ENCODE measurements at regions not wholly inside any gene's neighbourhood (a gene's known extent, or its start where the extent isn't known, plus 50 kb on each side); places are given as distances from the start of the nearest gene placed in this dataset.

DNA sequence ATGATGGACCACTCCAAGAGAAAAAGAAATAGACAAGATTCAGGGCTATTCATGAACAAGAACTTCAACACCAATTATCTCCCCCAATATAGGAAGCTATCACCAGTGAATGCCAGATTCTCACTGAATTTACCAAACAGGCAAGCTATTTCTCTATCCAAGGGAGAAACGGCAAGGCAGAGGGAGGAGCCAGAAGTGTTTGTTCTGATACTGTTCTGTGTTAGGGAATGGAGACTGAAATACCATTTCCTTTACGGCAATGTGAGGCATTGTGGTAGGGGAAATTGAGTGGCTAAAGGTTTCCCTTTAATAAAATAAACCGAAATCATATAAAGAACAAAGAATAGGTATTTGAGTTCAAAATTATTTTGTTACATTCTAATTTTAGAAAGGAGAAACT lies 68.0 kb upstream of the ALDH1A1 start:
- in situ Hi-C loops (cut with MboI; ENCODE audit: low sequenced_read_pairs) (loop anchor here (10.0 kb wide), 1 partner anchor 166 kb away; no protein-coding TSS in a partner anchor), intact Hi-C loops (cut with micrococcal nuclease) (loop anchor here (10.0 kb wide), 1 partner anchor 986 kb away; no protein-coding TSS in a partner anchor)
- no peak overlapping the region for H2AFZ ChIP-seq (replicated peaks; ENCODE audit: low read length, poor library complexity)

More for the DNA sequence above, 68.0 kb upstream of the ALDH1A1 start:
- H3K79me1 ChIP-seq (ENCODE audit: low read depth in 1 of 2, low read length in 2 of 2), result no peaks in the 10 kb centered on the region
- no peak overlapping the region for H2BK120ac ChIP-seq (ENCODE audit: low read depth, low read length)
- ATAC-seq (ENCODE audit: low read depth) (no peak), DNase-seq (no peak)
- H4K91ac ChIP-seq (ENCODE audit: insufficient read depth, low read depth, low read length), result no peak overlapping the region
- ChIA-PET CTCF (interaction anchor here (0.7 kb wide), 1 partner anchor 162 kb away, joined by 3 read pairs; no protein-coding TSS in a partner anchor), POLR2A (ENCODE audit: unreplicated experiment) (no interaction called here)
- no peak overlapping the region for H3K4me2 ChIP-seq (ENCODE audit: low read depth, low read length)
- H3K9me3 ChIP-seq (ENCODE audit: control insufficient read depth, insufficient read depth, low read length), result no peaks in the 10 kb centered on the region
- no peak overlapping the region for H2BK15ac ChIP-seq (ENCODE audit: low read depth, low read length)
- no peak overlapping the region for H3K23ac ChIP-seq (ENCODE audit: low read depth, low read length)
- H3K4me1 ChIP-seq (ENCODE audit: control insufficient read depth, insufficient read depth, low read length), result no peaks in the 10 kb centered on the region
- no peak overlapping the region for H2AK9ac ChIP-seq (replicated peaks; ENCODE audit: low read depth, low read length, poor library complexity)
- no peaks in the 10 kb centered on the region for H3K9me1 ChIP-seq (ENCODE audit: insufficient read depth, low read length)
- no peaks in the 10 kb centered on the region for H3K27me3 ChIP-seq (ENCODE audit: control insufficient read depth, insufficient read depth, low read length)
- no peak overlapping the region for H3K56ac ChIP-seq (ENCODE audit: extremely low read depth, insufficient read depth, low read length)
- no peak for TF ChIP-seq CEBPB (IDR thresholded peaks at IDR 0.05; ENCODE audit: low read depth, low read length)
- TF ChIP-seq FOS (IDR thresholded peaks at IDR 0.05; ENCODE audit: low read depth, low read length), result no peak
- no peak for TF ChIP-seq CTCF (conservative IDR thresholded peaks at IDR 0.05; ENCODE audit: low read depth, low read length)
- no peak for TF ChIP-seq NFE2L2 (IDR thresholded peaks at IDR 0.05; ENCODE audit: low read depth, low read length)
- no peak for TF ChIP-seq BHLHE40 (IDR thresholded peaks at IDR 0.05; ENCODE audit: low read depth, low read length)
- no peak for TF ChIP-seq POLR2A (IDR thresholded peaks at IDR 0.05; ENCODE audit: low read depth, low read length)
- no peak for TF ChIP-seq MXI1 (IDR thresholded peaks at IDR 0.05; ENCODE audit: borderline replicate concordance, low read depth, low read length)
- TF ChIP-seq ELK1 (IDR thresholded peaks at IDR 0.05; ENCODE audit: borderline replicate concordance, low read depth, low read length), result no peak
- no peak for TF ChIP-seq MAFK (IDR thresholded peaks at IDR 0.05; ENCODE audit: low read depth, low read length)
- no peak for TF ChIP-seq RCOR1 (IDR thresholded peaks at IDR 0.05; ENCODE audit: insufficient replicate concordance, low read length)
- TF ChIP-seq MAZ (IDR thresholded peaks at IDR 0.05; ENCODE audit: borderline replicate concordance, low read depth, low read length), result no peak
- no peak for TF ChIP-seq RFX5 (IDR thresholded peaks at IDR 0.05; ENCODE audit: low read depth, low read length)
- TF ChIP-seq USF2 (IDR thresholded peaks at IDR 0.05; ENCODE audit: low read depth, low read length), result no peak
- H3K18ac ChIP-seq (ENCODE audit: low read depth, low read length), result no peak overlapping the region
- H3K27ac ChIP-seq (ENCODE audit: insufficient read depth, low read length), result no peak overlapping the region
- no peak overlapping the region for H3K9ac ChIP-seq (ENCODE audit: low read depth, low read length)
- no peak overlapping the region for H2BK5ac ChIP-seq (ENCODE audit: low read depth, low read length, poor library complexity, severe bottlenecking)
- WGBS, 2 experiments (ENCODE audit: extremely low coverage in 2 of 2, insufficient read length in 1 of 2), result no CpG with 5 or more reads among the region's 3 CpGs
- no peak overlapping the region for H2BK20ac ChIP-seq (ENCODE audit: low read depth, low read length)
- H2AK5ac ChIP-seq (ENCODE audit: low read depth, low read length), result no peak overlapping the region
- no peak overlapping the region for H4K8ac ChIP-seq (ENCODE audit: low read depth in 2 of 2, low read length in 2 of 2)
- dilution Hi-C loops (cut with HindIII; ENCODE audit: low sequenced_read_pairs, unreplicated experiment), result no loop called here
- H3K4ac ChIP-seq (ENCODE audit: low read depth, low read length), result no peak overlapping the region
- H3K14ac ChIP-seq (replicated peaks; ENCODE audit: low read depth, low read length), result no peak overlapping the region
- H4K20me1 ChIP-seq (ENCODE audit: insufficient read depth, low read length), result no peaks in the 10 kb centered on the region
- no peaks in the 10 kb centered on the region for H3K36me3 ChIP-seq (ENCODE audit: control insufficient read depth, insufficient read depth, low read length)
- H4K5ac ChIP-seq (ENCODE audit: low read depth, low read length), result no peak overlapping the region
- H3K4me3 ChIP-seq (ENCODE audit: insufficient read depth, low read depth, low read length), result no peak overlapping the region
- BruUV-seq (replicated peaks), result no TSS peak

Data from IMR-90 (cell line).